Activated CD4-positive, CD25-positive, alpha-beta regulatory T cell treated with anti-CD3 and anti-CD28 coated beads, Interleukin-2, amount 50 U/mL, for 72 hours (primary cell): ENCODE measurements at regions not wholly inside any gene's neighbourhood (a gene's known extent, or its start where the extent isn't known, plus 50 kb on each side); places are given as distances from the start of the nearest gene placed in this dataset.

Experiments used
- DNase-seq: peaks from one replicate; pipeline ENCODE4 v3.0.0; 2021

DNA sequence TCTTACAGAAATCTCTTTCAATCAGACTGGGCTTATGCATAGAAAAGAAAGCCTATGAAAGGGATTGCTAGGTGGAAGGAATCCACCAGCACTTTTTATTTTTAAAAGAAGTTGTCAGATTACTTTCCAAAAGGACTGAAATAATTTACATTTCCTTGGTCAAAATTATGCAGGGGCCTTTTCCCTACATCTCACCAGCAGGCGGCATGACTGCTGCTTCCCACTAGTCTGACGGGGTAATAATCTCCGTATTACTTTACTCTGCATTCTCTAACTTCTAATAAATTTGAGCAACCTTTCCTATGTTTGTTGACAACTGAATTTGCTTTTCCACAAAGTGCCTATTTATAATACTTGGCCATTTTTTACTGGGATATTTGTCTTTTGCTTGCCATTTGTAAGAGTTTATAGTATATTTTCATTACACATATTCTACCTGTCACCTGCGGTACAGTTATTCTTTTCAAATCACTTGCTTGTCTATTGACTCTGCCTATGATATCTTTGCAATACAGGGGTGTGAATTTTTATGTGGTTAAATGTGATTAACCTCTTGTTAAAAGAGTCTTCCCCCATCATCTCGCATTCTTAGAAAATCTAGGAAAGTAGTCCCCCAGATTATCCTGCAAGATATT, 51.9 kb upstream of the USP47 start:
- no peak for DNase-seq

DNA sequence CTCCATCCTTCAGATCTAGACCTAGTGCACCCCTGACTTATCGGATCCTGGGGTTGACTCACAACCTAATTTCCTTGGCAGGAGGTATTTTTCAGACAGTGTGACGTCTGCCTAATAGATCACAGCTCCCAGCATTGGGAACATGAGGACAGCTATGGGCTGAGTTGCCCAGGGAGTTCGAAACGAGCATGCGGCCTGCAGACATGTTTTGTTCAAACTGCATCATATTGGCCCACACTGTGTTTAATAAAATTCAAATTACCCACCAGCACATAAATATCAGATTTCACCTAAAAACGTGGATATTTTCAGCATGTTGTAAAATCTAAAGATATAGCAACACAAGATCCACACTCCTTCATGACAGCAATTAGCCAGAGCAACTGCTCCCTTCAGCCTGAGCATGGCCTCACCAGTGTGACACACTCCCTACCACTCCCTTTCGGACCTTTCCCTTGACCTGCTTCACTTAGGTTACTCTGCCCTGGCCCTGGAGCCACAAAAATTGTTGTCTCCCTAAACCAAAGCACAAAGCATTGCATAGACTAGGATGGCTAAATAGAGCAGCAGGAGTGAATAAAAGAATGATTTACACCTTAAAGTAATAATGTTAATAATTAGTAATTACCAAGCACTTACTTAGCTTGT, 53.6 kb upstream of the USP47 start:
- no peak for DNase-seq

DNA sequence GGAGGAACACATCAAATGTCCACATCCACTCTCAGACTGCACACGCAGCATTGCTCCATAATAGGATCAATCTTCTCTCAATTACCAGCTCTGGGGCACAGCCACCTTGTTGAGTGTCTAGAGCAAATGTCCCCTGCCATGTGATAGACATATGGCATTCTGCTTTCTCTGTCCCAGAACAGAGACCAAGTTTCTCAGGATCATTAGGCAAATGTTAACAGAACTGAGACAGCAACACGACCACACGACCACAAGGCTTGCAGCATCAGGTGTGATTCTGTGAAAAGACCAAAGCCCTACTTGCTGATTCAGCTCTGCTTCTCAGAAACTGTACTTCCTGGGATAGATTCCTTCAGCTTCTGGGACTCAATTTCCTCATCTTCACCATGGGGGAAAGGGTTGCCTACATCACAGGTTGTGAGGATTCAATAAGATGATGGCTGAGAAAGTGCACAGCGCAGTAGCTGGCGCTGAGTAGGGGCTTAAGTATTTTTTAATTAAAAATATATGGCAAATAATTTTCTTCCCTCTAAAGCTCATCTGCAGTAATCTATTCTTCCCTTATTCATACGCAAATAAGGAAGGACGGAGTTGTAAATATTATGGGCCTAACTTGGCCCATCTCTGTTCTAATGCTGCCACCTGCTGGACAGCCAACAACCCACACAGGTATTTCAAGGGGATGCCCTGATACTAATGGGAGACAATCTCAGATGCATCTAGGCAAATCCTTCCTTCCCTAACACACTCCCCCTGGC, 54.3 kb upstream of the USP47 start:
- DNase-seq: peak; percentile 66

DNA sequence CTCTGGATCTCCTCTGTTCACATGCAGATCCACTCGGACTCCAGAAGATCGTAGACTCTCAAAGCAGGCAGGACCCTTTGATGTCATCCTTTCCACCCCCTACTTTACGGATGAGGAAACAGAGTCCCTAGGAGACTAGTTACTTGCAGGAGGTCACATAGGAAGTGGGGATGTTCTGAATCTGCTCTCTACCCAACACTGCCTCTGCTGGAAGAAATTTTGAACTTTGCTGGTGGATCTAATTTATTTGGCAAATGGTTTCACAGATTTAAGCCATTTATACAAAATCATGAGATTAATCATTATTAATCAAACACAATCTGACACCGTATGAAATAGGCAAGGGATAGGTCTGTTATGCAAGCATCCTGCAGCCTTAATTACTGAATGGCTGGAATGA, 55.0 kb upstream of the USP47 start:
- DNase-seq: no peak

DNA sequence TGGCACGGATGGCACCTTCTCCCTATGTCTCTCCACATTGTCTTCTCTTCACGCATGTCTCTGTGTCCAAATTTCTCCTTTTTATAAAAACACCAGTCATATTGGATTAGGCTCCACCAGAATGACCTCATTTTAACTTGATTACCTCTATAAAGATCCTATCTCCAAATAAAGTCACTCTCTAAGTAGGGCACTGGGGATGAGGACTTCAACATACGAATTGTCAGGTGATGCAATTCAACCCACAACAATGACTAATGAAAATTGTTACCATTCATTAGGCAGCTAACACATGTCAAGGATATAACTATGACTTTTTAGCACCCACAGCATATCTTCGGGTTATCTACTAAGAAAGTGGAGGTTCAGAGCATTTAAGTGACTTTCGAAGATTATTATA, 55.5 kb upstream of the USP47 start:
- no peak for DNase-seq

DNA sequence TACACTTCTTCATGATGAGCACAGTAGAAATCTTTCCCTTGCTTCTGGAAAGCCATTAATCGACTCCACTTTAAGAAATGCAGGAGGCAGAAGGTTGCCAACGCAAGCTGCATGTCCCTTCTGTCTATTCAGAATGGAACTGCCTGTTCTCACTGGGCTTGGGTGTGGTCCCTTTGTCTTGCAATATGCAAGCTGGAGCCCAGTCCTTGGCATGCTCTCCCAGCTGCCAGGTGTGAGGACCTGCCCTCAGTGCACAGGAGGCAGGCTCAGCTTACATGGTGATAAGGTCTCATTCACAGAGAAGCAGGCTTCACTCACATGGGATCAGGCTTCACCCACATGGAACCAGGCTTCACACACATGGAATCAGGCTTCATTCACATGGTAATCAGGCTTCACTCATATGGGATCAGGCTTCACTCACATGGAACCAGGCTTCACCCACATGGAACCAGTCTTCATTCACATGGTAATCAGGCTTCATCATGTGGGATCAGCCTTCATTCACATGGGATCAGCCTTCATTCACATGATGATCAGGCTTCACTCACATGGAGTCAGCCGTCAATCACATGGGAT, 59.2 kb upstream of the USP47 start:
- no peak for DNase-seq

DNA sequence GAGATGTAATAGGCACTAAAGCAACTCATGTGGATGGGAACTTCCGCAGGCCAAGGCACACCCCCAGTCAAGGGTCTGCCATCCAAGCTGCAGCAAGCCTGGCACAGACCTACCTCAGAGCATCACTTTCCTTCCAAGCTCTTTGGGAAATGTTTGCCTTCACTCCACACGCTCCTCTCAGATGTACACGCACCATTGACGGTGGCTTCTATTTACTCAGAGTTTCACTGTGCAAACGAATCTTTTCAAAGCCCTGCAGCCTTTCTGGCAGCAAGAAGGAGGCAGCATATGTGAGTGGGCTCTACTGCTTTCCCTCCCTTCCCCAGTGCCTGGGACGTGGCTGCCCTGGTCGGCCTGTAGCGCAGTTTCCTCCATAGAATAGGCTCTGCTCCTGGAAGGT, 60.9 kb upstream of the USP47 start:
- DNase-seq: no peak

DNA sequence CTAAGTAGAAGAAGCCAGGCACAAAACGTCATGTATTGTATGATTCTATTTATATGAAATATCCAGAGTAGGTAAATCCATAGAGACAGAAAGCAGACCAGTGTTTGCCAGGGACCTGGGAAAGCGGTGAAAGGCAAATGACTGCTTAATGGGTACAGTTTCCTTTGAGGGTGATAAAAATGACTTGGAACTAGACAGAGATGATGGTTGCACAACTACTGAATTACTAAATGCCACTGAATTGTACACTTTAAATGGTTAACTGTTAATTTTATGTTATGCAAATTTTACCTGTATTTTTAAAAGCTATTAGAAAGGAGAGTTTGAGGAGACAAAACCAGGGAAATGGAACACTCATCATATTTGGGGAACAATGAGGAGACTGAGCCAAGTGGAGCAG, 61.8 kb upstream of the USP47 start:
- no peak for DNase-seq

DNA sequence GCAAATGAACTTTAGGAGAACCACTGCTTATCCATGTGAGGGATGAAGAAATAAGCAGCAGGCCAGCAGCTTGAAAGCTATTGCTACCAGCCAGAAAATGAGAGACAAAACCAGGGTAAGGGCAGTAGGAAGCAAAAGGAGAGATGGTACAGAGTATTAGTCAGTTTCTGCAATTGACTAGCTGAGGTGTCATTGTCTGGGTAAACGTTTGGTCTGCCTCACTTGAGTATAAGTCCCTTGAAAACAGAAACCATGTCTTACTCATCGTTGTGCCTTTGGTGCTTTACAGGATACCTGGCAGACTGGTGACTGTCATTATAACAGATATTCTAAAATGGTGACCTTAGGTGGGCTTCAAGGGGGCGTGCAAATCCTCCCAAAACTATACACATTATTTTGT, 63.9 kb upstream of the USP47 start:
- no peak for DNase-seq

DNA sequence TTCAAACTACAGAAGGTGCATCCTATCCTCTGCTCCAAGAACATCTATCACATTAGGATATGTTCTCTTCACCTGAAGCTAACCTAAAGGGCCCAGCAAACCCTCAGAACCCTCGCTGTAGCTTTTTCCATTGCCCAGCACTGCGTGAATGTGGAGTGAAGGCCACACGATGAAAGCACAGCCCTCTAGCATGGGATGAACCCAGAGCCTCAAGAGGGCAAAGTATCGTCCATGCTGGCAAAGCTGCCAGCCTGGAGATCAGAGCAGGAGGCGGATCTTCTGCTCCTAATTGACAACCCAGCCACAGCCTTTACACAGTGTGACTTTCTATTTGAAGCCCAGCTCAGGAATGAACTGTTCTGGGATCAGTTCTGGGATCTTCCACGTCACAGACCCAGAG, 65.1 kb upstream of the USP47 start:
- DNase-seq: no peak

DNA sequence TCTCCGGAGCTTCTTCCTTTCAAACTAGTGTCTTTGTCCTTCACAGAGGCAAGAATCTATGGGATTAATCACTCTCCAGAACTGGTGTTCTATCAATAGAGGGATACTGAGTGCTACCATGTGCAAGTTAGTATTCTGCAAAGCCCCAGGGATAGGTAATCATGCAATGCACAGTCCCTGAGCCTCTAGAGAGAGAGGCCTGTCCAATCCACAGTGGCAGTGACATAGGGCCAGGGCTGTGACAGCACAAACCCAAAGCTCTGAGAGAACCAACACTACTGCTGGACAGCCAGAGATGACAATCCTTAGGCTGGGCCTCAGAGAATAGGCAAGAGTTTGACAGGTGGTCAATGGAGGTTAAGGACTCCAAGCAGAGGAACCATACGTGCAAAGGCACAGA, 66.8 kb upstream of the USP47 start:
- DNase-seq: no peak

DNA sequence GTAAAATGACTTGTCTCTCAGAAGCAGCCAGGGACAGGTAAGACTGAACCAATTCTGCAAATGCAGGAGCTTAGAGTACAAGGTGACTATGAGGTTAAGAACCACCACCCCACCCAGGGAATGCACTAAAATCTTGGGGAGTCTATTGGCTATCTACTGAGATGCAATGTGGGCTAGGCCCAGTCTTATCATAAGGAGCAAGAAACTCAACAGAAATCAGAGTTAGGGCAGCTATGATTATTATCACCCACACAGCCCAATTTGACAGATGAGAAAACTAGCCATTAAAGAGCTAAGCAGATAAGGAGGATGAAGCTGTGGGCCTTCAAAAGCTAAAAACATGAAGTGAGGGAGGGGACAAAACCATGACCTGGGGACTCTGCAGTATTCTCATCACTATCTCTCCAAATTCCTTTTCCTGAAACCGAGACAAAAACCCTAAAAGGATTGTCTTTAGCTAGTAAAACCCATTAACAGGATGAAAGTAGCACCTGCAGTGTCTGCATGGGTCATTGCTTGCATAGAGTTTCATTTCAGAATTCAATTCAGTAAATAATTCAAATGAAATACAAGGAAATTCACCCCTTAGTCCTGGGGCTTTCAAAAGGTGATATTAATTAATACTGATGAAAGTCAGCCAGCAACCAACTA, 68.8 kb upstream of the USP47 start:
- DNase-seq: no peak

DNA sequence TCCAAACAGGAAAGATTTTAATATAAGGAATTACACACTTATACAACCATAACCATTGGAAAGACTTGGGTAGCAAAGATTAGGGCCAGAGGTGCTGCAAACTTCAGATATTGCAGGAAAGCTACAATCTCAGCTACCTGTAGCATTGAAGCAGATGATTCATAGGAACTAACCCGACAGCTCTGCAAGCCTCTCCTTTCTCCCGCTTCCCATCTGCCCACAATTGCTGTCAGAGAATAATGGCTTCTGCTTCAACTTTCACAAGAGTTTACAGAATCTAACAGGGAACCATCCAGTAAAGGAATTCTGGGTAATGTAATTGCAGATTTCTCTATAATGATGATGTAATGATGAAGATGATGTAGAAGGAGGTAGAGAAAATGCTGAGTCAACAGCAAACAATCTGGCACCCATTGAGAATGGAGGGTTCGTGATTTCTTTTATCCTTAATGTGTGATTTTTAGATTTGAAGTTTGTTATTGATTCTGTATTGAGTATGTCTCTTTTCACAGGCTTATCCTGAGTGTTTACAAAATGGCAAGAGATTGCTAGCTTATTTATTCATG, 70.8 kb upstream of the USP47 start:
- no peak for DNase-seq

DNA sequence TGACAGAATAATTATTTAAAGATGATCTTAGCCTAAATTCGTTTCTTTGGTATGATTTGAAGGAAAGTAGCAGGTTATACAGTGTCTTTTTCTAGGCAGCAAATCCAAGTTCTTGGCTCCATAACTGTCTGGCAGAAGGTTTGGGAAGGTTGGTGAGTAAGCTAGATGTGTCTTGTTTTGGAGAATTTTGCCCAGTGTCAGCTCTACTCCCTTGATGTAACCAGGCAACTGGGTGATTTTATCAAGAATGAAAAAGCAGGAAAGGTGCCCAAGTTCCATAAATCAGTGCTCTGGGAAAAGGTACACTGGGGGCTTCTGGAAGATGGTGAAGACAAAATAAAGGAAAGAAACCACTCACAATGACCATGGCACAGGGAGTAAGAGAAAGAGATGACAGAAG, 71.5 kb upstream of the USP47 start:
- no peak for DNase-seq

DNA sequence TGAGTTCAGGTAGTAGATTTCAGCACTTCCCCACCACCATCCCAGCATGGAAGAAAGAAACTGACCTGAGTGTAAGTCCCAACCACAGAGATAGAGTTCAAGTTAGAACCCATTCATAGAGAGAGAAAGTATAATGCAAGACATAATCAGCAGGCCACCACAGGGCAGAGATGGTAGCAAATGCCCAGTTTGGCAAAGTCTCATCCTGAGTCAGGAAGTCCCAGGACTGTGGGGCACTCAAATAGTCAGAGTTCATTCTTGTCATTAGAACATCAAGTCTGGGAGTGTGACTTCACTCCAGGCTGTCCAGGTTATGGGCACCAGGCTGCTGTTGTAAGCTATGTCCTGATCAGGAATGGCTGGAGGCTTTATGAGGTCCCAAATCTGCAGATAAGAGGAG, 72.0 kb upstream of the USP47 start:
- DNase-seq: no peak

DNA sequence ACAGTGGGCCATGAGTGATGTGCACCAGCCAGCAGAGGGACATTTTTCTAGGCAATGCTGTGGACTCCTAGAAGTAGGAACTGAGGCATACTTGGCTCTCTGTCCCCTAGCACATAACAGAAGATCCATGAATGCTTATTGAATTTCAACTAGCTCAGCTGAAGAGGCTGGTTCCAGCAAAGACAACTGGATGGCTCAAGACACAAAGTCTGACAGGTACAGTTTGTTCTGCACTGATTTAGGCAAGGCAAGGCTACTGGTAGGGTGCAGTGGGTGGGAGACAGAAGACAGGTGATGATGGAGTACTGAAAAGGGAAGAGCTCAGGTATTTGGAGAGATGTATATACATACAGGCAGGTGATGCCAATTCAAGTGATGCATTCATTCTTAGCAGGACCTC, 72.4 kb upstream of the USP47 start:
- no peak for DNase-seq

DNA sequence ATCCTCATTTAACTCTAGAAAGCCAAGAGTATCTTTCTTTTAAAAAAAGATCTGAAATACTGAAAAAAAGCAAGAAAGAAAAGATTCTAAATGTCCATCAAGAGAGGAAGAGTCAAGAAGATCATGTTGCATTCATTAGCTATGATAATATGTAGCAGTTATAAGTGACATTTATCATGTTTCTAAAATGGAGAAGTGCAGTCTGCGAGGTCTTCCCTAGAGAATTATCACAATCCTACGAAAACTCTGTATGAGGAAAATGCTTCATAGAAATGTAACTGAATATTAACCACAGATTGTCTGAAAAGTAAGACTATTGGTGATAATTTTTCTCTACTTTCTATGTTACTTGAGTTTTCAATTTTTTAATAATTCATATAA, 77.4 kb upstream of the USP47 start:
- DNase-seq: no peak

DNA sequence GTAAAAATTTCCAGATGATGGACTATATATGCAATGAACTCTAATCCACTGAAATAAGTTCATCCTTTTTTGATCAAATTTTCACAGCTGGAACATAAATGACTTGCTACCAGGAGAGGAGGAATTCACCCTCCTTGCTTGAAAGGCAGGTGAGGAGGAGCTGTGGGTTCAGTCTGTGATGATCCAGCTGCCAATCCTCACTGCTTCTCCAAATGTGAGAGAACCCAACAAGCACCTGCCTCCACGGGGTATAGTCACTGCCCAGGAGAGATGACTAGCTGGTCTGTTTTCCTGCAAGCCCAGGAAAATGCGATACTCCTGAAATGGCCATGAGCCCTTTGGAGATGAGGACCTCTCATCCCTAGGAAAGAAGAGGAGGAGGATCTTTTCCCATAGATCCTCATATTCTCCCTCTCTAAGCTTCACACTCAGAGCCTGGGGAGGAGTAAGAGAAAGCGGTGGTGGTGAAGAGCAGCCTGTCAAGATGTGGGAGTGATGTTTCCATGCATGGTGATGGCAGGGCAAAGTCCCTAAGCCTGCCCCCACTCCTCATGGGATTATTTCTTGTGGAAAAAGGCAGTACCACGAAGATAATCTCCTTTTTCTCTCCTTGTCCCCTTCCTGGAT, 77.9 kb upstream of the USP47 start:
- no peak for DNase-seq

DNA sequence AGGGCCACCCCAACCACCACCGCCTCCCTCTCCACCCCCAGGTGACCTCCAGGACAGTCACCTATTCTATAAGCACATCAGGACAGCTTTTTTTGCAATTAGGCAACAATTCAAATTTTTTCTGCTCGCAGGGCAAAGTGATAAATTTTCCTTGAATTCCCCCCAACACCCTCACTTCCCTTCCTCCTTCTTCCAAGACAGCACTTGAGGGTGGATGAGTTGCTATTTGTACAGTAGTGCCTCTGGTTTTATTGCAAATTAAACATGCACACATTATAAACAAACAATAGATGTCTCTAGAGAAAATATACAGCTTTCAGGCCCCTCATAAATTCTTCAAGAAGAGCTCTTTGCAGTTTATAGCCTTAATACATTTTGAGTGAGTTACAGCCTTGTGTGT, 80.9 kb upstream of the USP47 start:
- DNase-seq: no peak

DNA sequence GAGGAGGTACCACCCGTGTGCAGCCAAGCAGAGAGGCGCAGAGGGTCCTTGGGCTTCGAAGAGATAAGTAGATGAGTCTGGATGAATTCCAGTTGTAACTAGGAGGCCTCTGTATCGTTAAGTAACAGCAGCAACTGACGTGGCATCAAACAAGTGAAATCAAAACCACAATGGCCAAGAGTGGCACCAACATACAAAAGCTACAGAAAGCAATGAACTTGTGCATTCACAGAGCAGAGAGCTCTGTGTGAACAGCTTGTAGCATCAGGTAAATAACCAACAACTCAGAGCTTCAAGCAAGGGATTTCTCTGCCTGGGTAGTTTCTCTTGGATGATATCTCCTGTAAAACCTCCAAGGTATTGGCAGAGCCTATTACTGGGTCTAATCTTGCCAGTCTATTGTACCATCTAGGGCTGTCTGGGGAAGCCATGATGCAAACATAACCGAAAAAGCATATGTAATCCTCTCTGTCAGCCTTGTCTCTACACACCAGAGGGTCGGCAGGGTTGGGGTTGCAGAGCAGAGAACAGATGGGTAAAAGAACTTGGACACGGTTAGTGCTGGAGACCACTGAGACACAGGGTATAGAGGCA, 83.1 kb upstream of the USP47 start:
- no peak for DNase-seq

DNA sequence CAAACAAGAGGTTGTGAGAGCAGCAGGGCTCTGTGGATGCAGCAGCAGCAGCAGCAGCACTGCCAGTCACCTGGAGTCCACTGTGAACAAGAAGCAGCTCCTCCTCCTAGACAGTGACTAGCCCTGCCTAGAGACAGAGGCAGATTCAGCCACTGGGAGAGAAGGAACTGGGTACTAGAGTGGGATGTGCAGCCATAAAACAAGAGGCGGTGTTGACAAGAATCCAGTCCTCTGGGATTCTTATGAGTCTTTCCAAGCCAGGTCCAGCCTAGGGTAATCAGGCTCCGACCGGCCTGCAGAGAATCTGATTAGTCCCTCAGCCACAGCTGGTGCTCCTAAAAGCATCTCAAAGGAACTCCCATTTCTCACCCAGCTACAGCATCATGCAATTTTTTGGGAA, 83.9 kb upstream of the USP47 start:
- no peak for DNase-seq

DNA sequence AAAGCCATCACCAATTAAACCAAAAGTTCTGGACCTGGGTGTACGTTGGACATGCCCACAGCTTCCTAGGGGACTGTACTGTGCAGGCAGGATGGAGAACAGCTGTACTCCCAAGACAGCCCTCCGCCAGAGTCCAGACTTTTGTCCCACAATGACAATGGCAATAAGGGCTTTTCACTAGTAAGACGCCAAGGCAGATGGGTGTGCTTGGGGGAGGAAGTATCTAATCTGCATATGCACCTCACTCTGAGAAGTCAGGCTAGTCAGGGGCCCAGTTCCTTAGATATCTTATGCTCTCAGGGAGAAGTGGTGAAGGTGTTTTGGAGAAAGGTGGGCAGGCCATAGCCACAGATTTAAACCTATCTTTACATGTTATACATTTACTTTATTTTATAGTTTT, 85.1 kb upstream of the USP47 start:
- no peak for DNase-seq

DNA sequence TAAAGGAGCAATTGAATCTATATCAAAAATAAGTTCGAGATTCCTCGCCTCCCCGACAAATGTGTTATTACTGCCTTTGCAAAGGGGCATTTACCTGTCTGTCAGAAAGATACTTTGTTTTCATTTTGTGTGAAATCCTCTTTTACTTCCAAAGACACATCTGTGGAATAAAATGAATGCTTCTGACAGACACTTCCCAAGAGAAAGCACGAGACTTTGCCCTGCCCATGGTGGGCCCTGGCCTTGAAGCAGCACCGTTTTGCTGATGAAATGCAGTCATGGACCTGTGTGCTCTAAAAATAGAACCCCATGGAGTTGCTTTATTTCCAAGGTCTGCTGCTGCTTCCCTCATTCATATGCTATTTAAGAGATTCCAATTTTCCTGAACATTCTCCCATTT, 85.9 kb upstream of the USP47 start:
- no peak for DNase-seq
